IMR-90 (cell line): ENCODE measurements at regions not wholly inside any gene's neighbourhood (a gene's known extent, or its start where the extent isn't known, plus 50 kb on each side); places are given as distances from the start of the nearest gene placed in this dataset.

ENCODE experiments used
- ATAC-seq: fragments of 200-7000 bp; cut with Tn5 transposase; 2 replicates; pipeline ENCODE4 v1.9.1; 2020; ENCODE audit warnings: low read depth, mild to moderate bottlenecking, moderate library complexity
- BruUV-seq: library from RNA; stranded (reverse); fragments of 400-500 nt; replicated peaks from 2 replicates; lab custom pipeline; 2021; lab: Mats Ljungman, UMichigan
- CTCF ChIA-PET: fragments of 300-600 bp; formaldehyde crosslinking; extraction: SDS; loops from one replicate; lab custom pipeline; 2021; ENCODE audit warnings: antibody characterized with exemption; lab: Yijun Ruan, JAX
- POLR2A ChIA-PET: fragments of 300-600 bp; sonication (Branson Sonifier 250); formaldehyde crosslinking; loops from one replicate; lab custom pipeline; 2022; ENCODE audit warnings: antibody characterized with exemption; ENCODE audit not compliant: unreplicated experiment; lab: Charles Lee
- DNase-seq: peaks from one replicate; pipeline ENCODE4 v3.0.0; 2013
- H2AFZ ChIP-seq: replicated peaks from 2 replicates; pipeline ENCODE3; 2013; ENCODE audit warnings: low read length, mild to moderate bottlenecking; ENCODE audit not compliant: poor library complexity
- H2AK5ac ChIP-seq: 2 replicates; pipeline ENCODE4 v1.6.1; 2013; ENCODE audit warnings: low read depth, low read length, inconsistent platforms
- H2AK9ac ChIP-seq: replicated peaks from 2 replicates; pipeline ENCODE3; 2013; ENCODE audit warnings: mild to moderate bottlenecking, low read depth, low read length, moderate library complexity; ENCODE audit not compliant: poor library complexity
- H2BK120ac ChIP-seq: 2 replicates; pipeline ENCODE4 v1.6.1; 2013; ENCODE audit warnings: low read depth, low read length, inconsistent platforms
- H2BK15ac ChIP-seq: 3 replicates; pipeline ENCODE4 v1.6.1; 2013; ENCODE audit warnings: low read depth, low read length, inconsistent platforms
- H2BK20ac ChIP-seq: 2 replicates; pipeline ENCODE4 v1.6.1; 2013; ENCODE audit warnings: low read depth, mild to moderate bottlenecking, inconsistent platforms, low read length, moderate library complexity
- H2BK5ac ChIP-seq: 2 replicates; pipeline ENCODE4 v1.6.1; 2013; ENCODE audit warnings: mild to moderate bottlenecking, low read depth, low read length, inconsistent platforms; ENCODE audit not compliant: poor library complexity, severe bottlenecking
- H3K14ac ChIP-seq: replicated peaks from 2 replicates; pipeline ENCODE4 v1.6.1; 2013; ENCODE audit warnings: low read depth, low read length, inconsistent platforms
- H3K18ac ChIP-seq: 2 replicates; pipeline ENCODE4 v1.6.1; 2013; ENCODE audit warnings: low read depth, low read length, control low read depth
- H3K23ac ChIP-seq: 2 replicates; pipeline ENCODE4 v1.6.1; 2013; ENCODE audit warnings: low read depth, low read length, inconsistent platforms
- H3K27ac ChIP-seq: 2 replicates; pipeline ENCODE4 v1.5.1; 2013; ENCODE audit warnings: mild to moderate bottlenecking, control low read depth, low read length; ENCODE audit not compliant: insufficient read depth
- H3K27me3 ChIP-seq: 2 replicates; pipeline ENCODE4 v1.6.1; 2013; ENCODE audit warnings: low read length; ENCODE audit not compliant: control insufficient read depth, insufficient read depth
- H3K36me3 ChIP-seq: 2 replicates; pipeline ENCODE4 v1.6.1; 2013; ENCODE audit warnings: low read length, mixed read lengths; ENCODE audit not compliant: control insufficient read depth, insufficient read depth
- H3K4ac ChIP-seq: 2 replicates; pipeline ENCODE4 v1.6.1; 2013; ENCODE audit warnings: low read depth, low read length, inconsistent platforms
- H3K4me1 ChIP-seq: 2 replicates; pipeline ENCODE4 v1.6.1; 2013; ENCODE audit warnings: low read length, mixed read lengths; ENCODE audit not compliant: control insufficient read depth, insufficient read depth
- H3K4me2 ChIP-seq: 2 replicates; pipeline ENCODE4 v1.6.1; 2013; ENCODE audit warnings: low read depth, mild to moderate bottlenecking, control low read depth, low read length, moderate library complexity
- H3K4me3 ChIP-seq: 2 replicates; pipeline ENCODE4 v1.5.1; 2013; ENCODE audit warnings: low read depth, mild to moderate bottlenecking, control low read depth, low read length, moderate library complexity; ENCODE audit not compliant: insufficient read depth
- H3K56ac ChIP-seq: 2 replicates; pipeline ENCODE4 v1.6.1; 2013; ENCODE audit warnings: low read length, inconsistent platforms; ENCODE audit not compliant: insufficient read depth; ENCODE audit errors: extremely low read depth
- H3K79me1 ChIP-seq, 2 experiments: 2 replicates each; pipeline ENCODE4 v1.6.1; 2013; ENCODE audit warnings: low read length in 2 of 2, inconsistent platforms in 1 of 2, low read depth in 1 of 2
- H3K9ac ChIP-seq: 2 replicates; pipeline ENCODE4 v1.6.1; 2013; ENCODE audit warnings: low read depth, low read length, control low read depth
- H3K9me1 ChIP-seq: 2 replicates; pipeline ENCODE4 v1.6.1; 2013; ENCODE audit warnings: low read length, inconsistent platforms; ENCODE audit not compliant: insufficient read depth
- H3K9me3 ChIP-seq: 2 replicates; pipeline ENCODE4 v1.6.1; 2013; ENCODE audit warnings: low read length; ENCODE audit not compliant: control insufficient read depth, insufficient read depth
- H4K20me1 ChIP-seq: 2 replicates; pipeline ENCODE4 v1.6.1; 2013; ENCODE audit warnings: low read length, inconsistent platforms; ENCODE audit not compliant: insufficient read depth
- H4K5ac ChIP-seq: 2 replicates; pipeline ENCODE4 v1.6.1; 2013; ENCODE audit warnings: mild to moderate bottlenecking, low read depth, low read length, control low read depth
- H4K8ac ChIP-seq, 2 experiments: 2 replicates each; pipeline ENCODE4 v1.6.1; 2013; ENCODE audit warnings: low read depth in 2 of 2, low read length in 2 of 2, control low read depth in 1 of 2, inconsistent platforms in 1 of 2
- H4K91ac ChIP-seq: 2 replicates; pipeline ENCODE4 v1.6.1; 2013; ENCODE audit warnings: low read depth, low read length, inconsistent platforms; ENCODE audit not compliant: insufficient read depth
- BHLHE40 ChIP-seq: fragments of 150-350 bp; IDR thresholded peaks from 2 replicates; pipeline ENCODE4 v1.6.1; 2016; ENCODE audit warnings: mild to moderate bottlenecking, low read depth, low read length
- CEBPB ChIP-seq: IDR thresholded peaks from 2 replicates; pipeline ENCODE4 v1.6.1; 2012; ENCODE audit warnings: low read depth, low read length, improper control_type of control experiment
- CHD1 ChIP-seq: IDR thresholded peaks from 2 replicates; pipeline ENCODE4 v1.6.1; 2012; ENCODE audit warnings: low read depth, low read length, improper control_type of control experiment
- FOS ChIP-seq: fragments of 150-350 bp; IDR thresholded peaks from 2 replicates; pipeline ENCODE4 v1.6.1; 2016; ENCODE audit warnings: low read depth, low read length
- MAFK ChIP-seq: IDR thresholded peaks from 2 replicates; pipeline ENCODE4 v1.6.1; 2012; ENCODE audit warnings: low read depth, low read length, improper control_type of control experiment
- MAZ ChIP-seq: IDR thresholded peaks from 2 replicates; pipeline ENCODE4 v1.6.1; 2012; ENCODE audit warnings: low read depth, mild to moderate bottlenecking, low read length, improper control_type of control experiment, moderate library complexity, borderline replicate concordance
- MXI1 ChIP-seq: IDR thresholded peaks from 2 replicates; pipeline ENCODE4 v1.6.1; 2012; ENCODE audit warnings: low read depth, mild to moderate bottlenecking, low read length, moderate library complexity, borderline replicate concordance
- NFE2L2 ChIP-seq: fragments of 150-350 bp; IDR thresholded peaks from 2 replicates; pipeline ENCODE4 v1.6.1; 2016; ENCODE audit warnings: low read depth, mild to moderate bottlenecking, low read length
- POLR2A ChIP-seq: IDR thresholded peaks from 2 replicates; pipeline ENCODE4 v1.6.1; 2012; ENCODE audit warnings: mild to moderate bottlenecking, low read depth, low read length
- RAD21 ChIP-seq: IDR thresholded peaks from 2 replicates; pipeline ENCODE4 v1.6.1; 2012; ENCODE audit warnings: low read length, improper control_type of control experiment
- RCOR1 ChIP-seq: IDR thresholded peaks from 2 replicates; pipeline ENCODE4 v1.6.1; 2012; ENCODE audit warnings: mild to moderate bottlenecking, low read length, improper control_type of control experiment; ENCODE audit not compliant: insufficient replicate concordance
- RFX5 ChIP-seq: IDR thresholded peaks from 2 replicates; pipeline ENCODE4 v1.8.0; 2012; ENCODE audit warnings: low read depth, mild to moderate bottlenecking, low read length, moderate library complexity
- SMC3 ChIP-seq: fragments of 150-350 bp; IDR thresholded peaks from 2 replicates; pipeline ENCODE4 v1.6.1; 2016; ENCODE audit warnings: low read depth, mild to moderate bottlenecking, antibody characterized with exemption, low read length, moderate library complexity
- WGBS, 2 experiments: methylation state at CpG; one replicate each; pipeline versions ENCODE4 v1.1.5 to v1.1.7; 2013; ENCODE audit warnings: missing lambda C conversion rate in 2 of 2; ENCODE audit not compliant: insufficient read length in 1 of 2; ENCODE audit errors: extremely low coverage in 2 of 2; 5-methylcytosine and 5-hydroxymethylcytosine counted together
- dilution Hi-C: fragments of 300-500 bp; cut with HindIII; formaldehyde crosslinking; loops from one replicate; pipeline ENCODE4 v1.14.3; 2018; ENCODE audit warnings: low sequenced_read_pairs; ENCODE audit not compliant: unreplicated experiment
- in situ Hi-C: fragments of 300-500 bp; cut with MboI; formaldehyde crosslinking; loops from 3 replicates; pipeline ENCODE4 v1.14.3; 2019; ENCODE audit warnings: low sequenced_read_pairs, inconsistent platforms, mixed read lengths
- intact Hi-C: fragments of 100-400 bp; cut with micrococcal nuclease; formaldehyde crosslinking; loops from 2 replicates; pipeline ENCODE4 v1.10.0; 2022
- TF ChIP-seq, protein P1 (sequence below): fragments of 150-350 bp; IDR thresholded peaks from 2 replicates; pipeline ENCODE4 v1.6.1; 2016; ENCODE audit warnings: low read depth, mild to moderate bottlenecking, low read length, moderate library complexity, borderline replicate concordance
- TF ChIP-seq, protein P2 (sequence below): conservative IDR thresholded peaks from 2 replicates; pipeline ENCODE4 v1.5.1; 2012; ENCODE audit warnings: mild to moderate bottlenecking, low read depth, low read length, improper control_type of control experiment

DNA sequence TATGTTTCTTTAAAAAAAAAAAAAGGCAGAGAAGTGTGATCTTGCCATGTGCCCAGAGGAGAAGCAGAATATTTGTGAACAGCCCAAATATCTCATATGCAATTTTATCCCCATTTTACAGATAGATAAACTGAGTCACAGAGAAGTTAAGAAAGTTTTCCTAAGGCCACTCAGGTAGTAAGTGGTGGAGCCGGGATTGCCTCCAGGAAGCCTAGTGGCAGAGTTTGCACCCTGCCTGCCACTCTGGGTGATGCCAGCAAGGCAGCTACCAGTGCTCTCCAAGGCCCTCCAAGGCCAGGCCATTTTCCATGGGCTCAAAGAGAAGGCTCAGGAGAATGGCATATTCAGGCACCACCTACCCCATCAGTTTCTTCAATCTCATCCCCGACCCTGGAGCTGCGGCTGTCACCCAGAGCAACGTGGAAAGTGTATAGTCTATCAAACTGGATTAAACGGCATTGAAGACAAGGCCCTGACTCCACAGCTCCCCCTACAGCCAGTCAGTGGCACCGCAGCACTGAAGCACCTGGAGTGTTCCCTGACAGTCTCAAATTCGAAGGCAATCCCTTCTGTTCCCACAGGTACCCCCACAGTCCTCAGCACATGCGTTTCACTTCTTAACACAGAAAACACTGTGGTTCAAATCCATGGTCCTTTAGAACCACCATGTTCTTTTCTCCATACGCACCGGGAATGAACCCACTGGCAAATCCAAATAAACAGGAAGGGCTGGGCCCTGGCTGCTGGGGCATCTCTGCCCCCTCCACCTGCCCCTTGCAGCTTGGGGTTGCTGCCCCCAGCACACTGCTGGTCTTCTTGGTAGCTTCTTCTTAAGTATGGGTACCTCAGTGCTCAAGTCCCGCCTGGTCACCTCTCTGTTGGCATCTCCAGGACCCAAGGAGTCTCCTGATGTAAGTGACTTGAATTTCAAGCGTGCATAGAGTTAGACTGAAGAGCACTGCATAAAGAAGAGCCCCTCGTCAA lies 175.3 kb downstream of the INHBB start:
- Histone ChIP-seq H3K18ac (no peak overlapping the region), H3K9me3 (no peaks in the 10 kb centered on the region), H3K36me3 (no peaks in the 10 kb centered on the region), H4K8ac (no peak overlapping the region), H3K9ac (no peak overlapping the region), H3K23ac (no peak overlapping the region), H2AFZ (no peak overlapping the region), H3K79me1 (no peaks in the 10 kb centered on the region), H3K27me3 (peaks cover 52% of the 10 kb centered on the region), H2BK20ac (no peak overlapping the region), H4K20me1 (no peaks in the 10 kb centered on the region), H4K5ac (no peak overlapping the region), H3K27ac (no peak overlapping the region), H3K56ac (no peak overlapping the region), H2BK15ac (no peak overlapping the region), H3K4me1 (0 out of 2 replicates have a peak, but pooled peaks cover 1% of the 10 kb centered on the region), H2BK5ac (no peak overlapping the region), H3K9me1 (no peaks in the 10 kb centered on the region), H2AK5ac (no peak overlapping the region), H3K4me2 (no peak overlapping the region), H3K4me3 (no peak overlapping the region), H3K14ac (no peak overlapping the region), H2BK120ac (no peak overlapping the region), H3K4ac (no peak overlapping the region), H4K91ac (no peak overlapping the region), H2AK9ac (no peak overlapping the region)
- ChIA-PET POLR2A (no interaction called here), CTCF (interaction anchor here (0.5 to 1.6 kb wide), 5 partner anchors 9 to 187 kb away, joined by 3 to 6 read pairs (median 4); no protein-coding TSS in a partner anchor)
- peak; percentile 26 for DNase-seq
- intact Hi-C loops (no loop called here), in situ Hi-C loops (no loop called here), dilution Hi-C loops (no loop called here)
- BruUV-seq = no TSS peak
- ATAC-seq = peak; percentile 74
- WGBS, 2 experiments = 24% methylated on average over 7 of the region's 13 CpGs; no CpG with 5 or more reads in 1 of the 2 experiments
- TF ChIP-seq, protein P1, sequence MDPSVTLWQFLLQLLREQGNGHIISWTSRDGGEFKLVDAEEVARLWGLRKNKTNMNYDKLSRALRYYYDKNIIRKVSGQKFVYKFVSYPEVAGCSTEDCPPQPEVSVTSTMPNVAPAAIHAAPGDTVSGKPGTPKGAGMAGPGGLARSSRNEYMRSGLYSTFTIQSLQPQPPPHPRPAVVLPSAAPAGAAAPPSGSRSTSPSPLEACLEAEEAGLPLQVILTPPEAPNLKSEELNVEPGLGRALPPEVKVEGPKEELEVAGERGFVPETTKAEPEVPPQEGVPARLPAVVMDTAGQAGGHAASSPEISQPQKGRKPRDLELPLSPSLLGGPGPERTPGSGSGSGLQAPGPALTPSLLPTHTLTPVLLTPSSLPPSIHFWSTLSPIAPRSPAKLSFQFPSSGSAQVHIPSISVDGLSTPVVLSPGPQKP = no peak
- TF ChIP-seq BHLHE40 (no peak), POLR2A (no peak), NFE2L2 (no peak), SMC3 (peak; percentile 50), RAD21 (peak; percentile 70), FOS (no peak), MAZ (no peak), RFX5 (no peak), CHD1 (no peak), RCOR1 (no peak), MAFK (no peak), MXI1 (no peak), CEBPB (no peak)
- TF ChIP-seq, protein P2, sequence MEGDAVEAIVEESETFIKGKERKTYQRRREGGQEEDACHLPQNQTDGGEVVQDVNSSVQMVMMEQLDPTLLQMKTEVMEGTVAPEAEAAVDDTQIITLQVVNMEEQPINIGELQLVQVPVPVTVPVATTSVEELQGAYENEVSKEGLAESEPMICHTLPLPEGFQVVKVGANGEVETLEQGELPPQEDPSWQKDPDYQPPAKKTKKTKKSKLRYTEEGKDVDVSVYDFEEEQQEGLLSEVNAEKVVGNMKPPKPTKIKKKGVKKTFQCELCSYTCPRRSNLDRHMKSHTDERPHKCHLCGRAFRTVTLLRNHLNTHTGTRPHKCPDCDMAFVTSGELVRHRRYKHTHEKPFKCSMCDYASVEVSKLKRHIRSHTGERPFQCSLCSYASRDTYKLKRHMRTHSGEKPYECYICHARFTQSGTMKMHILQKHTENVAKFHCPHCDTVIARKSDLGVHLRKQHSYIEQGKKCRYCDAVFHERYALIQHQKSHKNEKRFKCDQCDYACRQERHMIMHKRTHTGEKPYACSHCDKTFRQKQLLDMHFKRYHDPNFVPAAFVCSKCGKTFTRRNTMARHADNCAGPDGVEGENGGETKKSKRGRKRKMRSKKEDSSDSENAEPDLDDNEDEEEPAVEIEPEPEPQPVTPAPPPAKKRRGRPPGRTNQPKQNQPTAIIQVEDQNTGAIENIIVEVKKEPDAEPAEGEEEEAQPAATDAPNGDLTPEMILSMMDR = peak; percentile 76
